ENCODE measurements at regions not wholly inside any gene's neighbourhood (a gene's known extent, or its start where the extent isn't known, plus 50 kb on each side); places are given as distances from the start of the nearest gene placed in this dataset.

DNA sequence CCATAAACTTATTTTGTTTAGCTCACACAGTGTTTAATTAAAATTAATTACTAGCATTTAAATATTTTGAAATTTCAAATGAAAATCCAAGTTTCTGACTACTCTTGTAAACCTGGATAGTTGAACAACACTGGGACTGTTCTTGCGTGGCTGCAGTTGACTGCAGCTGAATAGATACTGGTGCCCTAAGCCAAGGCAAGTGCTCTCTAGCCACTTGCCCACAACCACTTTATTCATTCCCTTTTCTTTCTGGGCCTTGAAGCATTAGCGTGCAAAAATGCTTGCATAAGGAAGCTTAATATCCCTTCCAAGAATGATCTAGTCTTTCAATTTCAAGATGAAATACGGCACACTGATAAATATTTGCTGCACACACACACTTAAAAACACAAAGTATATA, 676.0 kb upstream of the MARCKS start:
- no peak overlapping the region for H3K4me3 ChIP-seq

DNA sequence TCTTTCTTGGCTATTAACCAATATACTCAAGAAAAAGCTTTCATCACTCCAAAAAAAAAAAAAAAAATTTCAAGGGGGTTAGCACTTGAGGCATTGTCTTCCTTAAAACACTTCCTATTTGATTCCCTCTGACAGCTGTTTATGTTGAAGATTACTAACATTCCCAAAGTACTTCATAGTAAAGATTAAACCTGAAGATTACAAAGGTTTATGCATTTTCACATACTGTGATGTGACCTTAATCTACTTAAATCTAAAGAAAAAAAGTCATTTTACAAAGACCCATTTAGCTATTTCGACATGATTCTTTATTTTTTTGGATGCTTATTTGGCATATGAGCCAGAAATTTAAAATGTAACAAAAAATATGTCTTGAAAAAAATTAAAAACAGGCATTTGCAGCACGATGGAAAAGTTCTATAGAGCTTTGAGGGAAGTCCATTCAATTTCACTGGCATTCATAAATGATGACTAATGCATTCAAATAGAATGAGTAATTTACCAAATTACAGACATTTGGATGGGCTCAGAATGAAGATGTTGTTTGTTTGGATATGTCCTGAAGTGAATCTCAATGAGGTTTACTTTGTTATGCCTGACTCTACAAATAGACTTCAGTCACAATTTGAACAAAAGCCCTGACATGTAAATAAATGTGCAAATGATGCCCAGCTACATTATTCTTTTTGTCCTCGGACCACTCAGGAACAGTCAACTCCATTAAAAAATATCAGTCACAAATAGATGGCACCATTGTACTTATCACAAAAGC, 674.6 kb upstream of the MARCKS start:
- Histone ChIP-seq H3K4me1 (no peaks in the 10 kb centered on the region), H3K36me3 (no peaks in the 10 kb centered on the region), H3K27ac (no peak overlapping the region), H3K4me3 (no peak overlapping the region), H3K27me3 (ENCODE audit: low read depth) (no peaks in the 10 kb centered on the region), H3K9me3 (no peaks in the 10 kb centered on the region)
- intact Hi-C loops (cut with DNase I), result no loop called here
- TF ChIP-seq, protein P1, sequence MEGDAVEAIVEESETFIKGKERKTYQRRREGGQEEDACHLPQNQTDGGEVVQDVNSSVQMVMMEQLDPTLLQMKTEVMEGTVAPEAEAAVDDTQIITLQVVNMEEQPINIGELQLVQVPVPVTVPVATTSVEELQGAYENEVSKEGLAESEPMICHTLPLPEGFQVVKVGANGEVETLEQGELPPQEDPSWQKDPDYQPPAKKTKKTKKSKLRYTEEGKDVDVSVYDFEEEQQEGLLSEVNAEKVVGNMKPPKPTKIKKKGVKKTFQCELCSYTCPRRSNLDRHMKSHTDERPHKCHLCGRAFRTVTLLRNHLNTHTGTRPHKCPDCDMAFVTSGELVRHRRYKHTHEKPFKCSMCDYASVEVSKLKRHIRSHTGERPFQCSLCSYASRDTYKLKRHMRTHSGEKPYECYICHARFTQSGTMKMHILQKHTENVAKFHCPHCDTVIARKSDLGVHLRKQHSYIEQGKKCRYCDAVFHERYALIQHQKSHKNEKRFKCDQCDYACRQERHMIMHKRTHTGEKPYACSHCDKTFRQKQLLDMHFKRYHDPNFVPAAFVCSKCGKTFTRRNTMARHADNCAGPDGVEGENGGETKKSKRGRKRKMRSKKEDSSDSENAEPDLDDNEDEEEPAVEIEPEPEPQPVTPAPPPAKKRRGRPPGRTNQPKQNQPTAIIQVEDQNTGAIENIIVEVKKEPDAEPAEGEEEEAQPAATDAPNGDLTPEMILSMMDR (IDR thresholded peaks at IDR 0.05), result no peak
- ATAC-seq (no peak), DNase-seq (no peak)

More for the DNA sequence above, 676.0 kb upstream of the MARCKS start:
- Histone ChIP-seq H3K4me1 (no peaks in the 10 kb centered on the region), H3K27me3 (ENCODE audit: low read depth) (no peaks in the 10 kb centered on the region), H3K9me3 (no peaks in the 10 kb centered on the region), H3K27ac (no peak overlapping the region), H3K36me3 (no peaks in the 10 kb centered on the region)
- DNase-seq (no peak), ATAC-seq (no peak)
- TF ChIP-seq, protein P1 (IDR thresholded peaks at IDR 0.05), result no peak
- intact Hi-C loops (cut with DNase I), result no loop called here

- H3K36me3 ChIP-seq, result no peaks in the 10 kb centered on the region
- no peak overlapping the region for H3K27ac ChIP-seq
- DNase-seq (no peak), ATAC-seq (no peak)
- no peaks in the 10 kb centered on the region for H3K27me3 ChIP-seq (ENCODE audit: low read depth)
- no peak overlapping the region for H3K4me3 ChIP-seq
- no peaks in the 10 kb centered on the region for H3K4me1 ChIP-seq
- H3K9me3 ChIP-seq, result no peaks in the 10 kb centered on the region
- intact Hi-C loops (cut with DNase I), result no loop called here
- TF ChIP-seq, protein P1 (IDR thresholded peaks at IDR 0.05), result no peak
Observed at GRCh38 chr6:113184291-113184690, 672.9 kb upstream of the MARCKS start.

DNA sequence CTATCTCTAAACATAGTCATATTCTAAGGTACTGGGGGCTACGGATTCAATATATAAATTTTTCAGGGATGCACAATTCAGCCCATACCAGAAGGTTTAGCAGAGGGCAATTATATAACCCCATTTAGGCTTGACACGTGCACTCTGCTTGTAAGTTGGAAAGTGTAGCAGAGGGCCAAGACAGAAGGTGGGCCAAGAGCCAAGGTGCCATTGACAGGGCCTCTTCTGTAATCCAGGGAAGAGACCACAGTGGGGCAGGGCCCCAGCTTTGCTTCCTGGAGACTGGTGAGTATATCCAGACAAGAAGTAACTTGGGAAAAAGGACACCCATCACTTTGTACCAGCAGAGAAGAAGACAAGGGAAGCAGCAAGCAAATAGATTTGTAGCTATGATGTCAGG, 672.4 kb upstream of the MARCKS start:
- H3K27me3 ChIP-seq (ENCODE audit: low read depth), result no peaks in the 10 kb centered on the region
- no peaks in the 10 kb centered on the region for H3K4me1 ChIP-seq
- ATAC-seq (peak; percentile 27 to 53), DNase-seq (no peak)
- H3K4me3 ChIP-seq, result no peak overlapping the region
- H3K9me3 ChIP-seq, result no peaks in the 10 kb centered on the region
- H3K36me3 ChIP-seq, result no peaks in the 10 kb centered on the region
- intact Hi-C loops (cut with DNase I), result no loop called here
- no peak overlapping the region for H3K27ac ChIP-seq
- TF ChIP-seq, protein P1 (IDR thresholded peaks at IDR 0.05), result no peak

DNA sequence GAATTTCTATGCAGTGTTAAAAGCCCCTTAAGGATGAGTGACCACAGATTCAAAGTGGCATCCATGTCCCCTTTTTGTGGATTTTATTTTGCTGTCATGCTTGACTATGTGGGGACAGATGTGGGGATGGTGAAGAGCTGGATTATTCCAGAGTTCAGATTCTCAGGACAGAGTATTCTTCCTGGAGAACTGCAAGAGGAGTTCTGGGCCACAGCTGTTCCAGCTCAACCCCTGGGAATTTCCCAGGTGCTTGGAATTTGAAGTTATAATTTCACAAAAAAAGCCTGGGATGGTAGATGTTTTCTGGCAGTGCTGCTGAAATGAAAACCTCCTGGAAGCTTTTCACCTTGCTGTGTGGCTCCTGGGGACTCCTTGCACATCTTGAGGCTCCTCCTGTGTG, 671.8 kb upstream of the MARCKS start:
- H3K4me1 ChIP-seq, result no peaks in the 10 kb centered on the region
- ATAC-seq (no peak), DNase-seq (no peak)
- H3K36me3 ChIP-seq, result no peaks in the 10 kb centered on the region
- H3K27me3 ChIP-seq (ENCODE audit: low read depth), result no peaks in the 10 kb centered on the region
- TF ChIP-seq, protein P1 (IDR thresholded peaks at IDR 0.05), result no peak
- H3K4me3 ChIP-seq, result no peak overlapping the region
- H3K27ac ChIP-seq, result no peak overlapping the region
- H3K9me3 ChIP-seq, result no peaks in the 10 kb centered on the region
- intact Hi-C loops (cut with DNase I), result no loop called here
